Mesothelial cell of epicardium (in vitro differentiated cells): ENCODE measurements at regions not wholly inside any gene's neighbourhood (a gene's known extent, or its start where the extent isn't known, plus 50 kb on each side); places are given as distances from the start of the nearest gene placed in this dataset.

Experiments
- DNase-seq, 2 experiments: peaks; one replicate each; pipeline ENCODE4 v3.0.0; 2021; ENCODE audit warnings: low spot score in 2 of 2; ENCODE audit not compliant: unreplicated experiment in 2 of 2
- H3K27ac Mint-ChIP-seq: 2 replicates; pipeline ENCODE4 v1.8.0; 2021; ENCODE audit warnings: mixed read lengths
- H3K27me3 Mint-ChIP-seq: 2 replicates; pipeline ENCODE4 v1.8.0; 2021; ENCODE audit warnings: low read depth, mixed read lengths
- H3K36me3 Mint-ChIP-seq: 2 replicates; pipeline ENCODE4 v1.8.0; 2021; ENCODE audit warnings: mixed read lengths
- H3K4me1 Mint-ChIP-seq: 2 replicates; pipeline ENCODE4 v1.8.0; 2021; ENCODE audit warnings: mixed read lengths
- H3K4me3 Mint-ChIP-seq: 2 replicates; pipeline ENCODE4 v1.8.0; 2021; ENCODE audit warnings: mild to moderate bottlenecking, moderate library complexity, mixed read lengths
- H3K9me3 Mint-ChIP-seq: 2 replicates; pipeline ENCODE4 v1.8.0; 2021; ENCODE audit warnings: mixed read lengths
- TF ChIP-seq, protein P1 (sequence below): fragments of 200-600 bp; sonication (generic); IDR thresholded peaks from one replicate; pipeline ENCODE4 v1.5.0; 2021; ENCODE audit warnings: antibody characterized with exemption; ENCODE audit not compliant: unreplicated experiment

- Mint-ChIP-seq H3K36me3 (peaks cover 1% of the 10 kb centered on the region), H3K27ac (no peak overlapping the region), H3K9me3 (no peaks in the 10 kb centered on the region), H3K27me3 (peaks cover 6% of the 10 kb centered on the region), H3K4me3 (no peak overlapping the region), H3K4me1 (peaks cover 40% of the 10 kb centered on the region)
- TF ChIP-seq, protein P1, sequence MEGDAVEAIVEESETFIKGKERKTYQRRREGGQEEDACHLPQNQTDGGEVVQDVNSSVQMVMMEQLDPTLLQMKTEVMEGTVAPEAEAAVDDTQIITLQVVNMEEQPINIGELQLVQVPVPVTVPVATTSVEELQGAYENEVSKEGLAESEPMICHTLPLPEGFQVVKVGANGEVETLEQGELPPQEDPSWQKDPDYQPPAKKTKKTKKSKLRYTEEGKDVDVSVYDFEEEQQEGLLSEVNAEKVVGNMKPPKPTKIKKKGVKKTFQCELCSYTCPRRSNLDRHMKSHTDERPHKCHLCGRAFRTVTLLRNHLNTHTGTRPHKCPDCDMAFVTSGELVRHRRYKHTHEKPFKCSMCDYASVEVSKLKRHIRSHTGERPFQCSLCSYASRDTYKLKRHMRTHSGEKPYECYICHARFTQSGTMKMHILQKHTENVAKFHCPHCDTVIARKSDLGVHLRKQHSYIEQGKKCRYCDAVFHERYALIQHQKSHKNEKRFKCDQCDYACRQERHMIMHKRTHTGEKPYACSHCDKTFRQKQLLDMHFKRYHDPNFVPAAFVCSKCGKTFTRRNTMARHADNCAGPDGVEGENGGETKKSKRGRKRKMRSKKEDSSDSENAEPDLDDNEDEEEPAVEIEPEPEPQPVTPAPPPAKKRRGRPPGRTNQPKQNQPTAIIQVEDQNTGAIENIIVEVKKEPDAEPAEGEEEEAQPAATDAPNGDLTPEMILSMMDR = no peak
- DNase-seq = no peak
These were observed 213.4 kb downstream of the PHETA1 start for GRCh38 chr12:111155521-111155920.

GRCh38 chr12:111155020-111155419 is 213.9 kb downstream of the PHETA1 start:
- Mint-ChIP-seq H3K4me3 (no peak overlapping the region), H3K36me3 (peaks cover 1% of the 10 kb centered on the region), H3K27me3 (peaks cover 6% of the 10 kb centered on the region), H3K27ac (no peak overlapping the region), H3K9me3 (no peaks in the 10 kb centered on the region), H3K4me1 (peaks cover 39% of the 10 kb centered on the region)
- no peak for DNase-seq
- TF ChIP-seq, protein P1 = no peak

DNA sequence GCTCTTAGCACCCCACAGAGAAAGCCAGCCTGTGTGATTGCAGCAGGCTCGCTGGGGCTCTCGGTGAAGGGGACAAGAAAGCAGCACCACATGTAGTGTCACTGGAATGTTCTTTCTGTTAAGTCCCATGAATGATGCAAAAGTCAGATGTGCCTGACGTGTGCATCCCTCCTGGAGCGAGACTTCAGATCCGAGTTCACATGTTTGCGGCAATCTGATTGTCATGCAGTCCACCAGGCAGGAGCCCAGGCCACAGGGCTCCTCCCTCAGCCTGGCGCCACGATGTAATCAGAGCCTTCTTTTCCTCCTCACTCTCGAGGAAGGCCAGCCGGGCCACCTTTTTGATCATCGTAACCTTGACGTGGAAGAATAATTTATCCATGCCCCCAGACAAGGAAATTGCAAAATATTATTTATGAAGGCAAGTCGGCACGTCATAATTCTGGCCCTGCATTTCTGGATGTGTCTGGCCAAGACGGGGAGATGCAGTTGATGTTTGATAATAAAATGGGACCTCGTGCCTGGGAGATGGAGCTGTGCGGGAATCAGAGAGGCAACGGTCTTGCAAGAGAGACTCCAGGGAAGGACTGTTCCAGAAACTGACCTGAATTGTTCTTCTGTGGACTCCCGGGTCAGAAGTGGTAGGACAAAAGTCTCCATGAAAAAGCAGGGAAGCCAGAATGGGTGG is 214.6 kb downstream of the PHETA1 start:
- DNase-seq = no peak
- TF ChIP-seq, protein P1 = no peak
- peak overlapping the region; percentile 12 for H3K4me3 Mint-ChIP-seq

GRCh38 chr12:111152561-111152960 is 216.3 kb downstream of the PHETA1 start:
- TF ChIP-seq, protein P1 = no peak
- H3K9me3 Mint-ChIP-seq = no peaks in the 10 kb centered on the region

More for the DNA sequence above, 214.6 kb downstream of the PHETA1 start:
- Mint-ChIP-seq H3K36me3 (peaks cover 1% of the 10 kb centered on the region), H3K27ac (peak overlapping the region; percentile 66), H3K9me3 (no peaks in the 10 kb centered on the region), H3K4me1 (peaks cover 44% of the 10 kb centered on the region), H3K27me3 (peaks cover 6% of the 10 kb centered on the region)

DNA sequence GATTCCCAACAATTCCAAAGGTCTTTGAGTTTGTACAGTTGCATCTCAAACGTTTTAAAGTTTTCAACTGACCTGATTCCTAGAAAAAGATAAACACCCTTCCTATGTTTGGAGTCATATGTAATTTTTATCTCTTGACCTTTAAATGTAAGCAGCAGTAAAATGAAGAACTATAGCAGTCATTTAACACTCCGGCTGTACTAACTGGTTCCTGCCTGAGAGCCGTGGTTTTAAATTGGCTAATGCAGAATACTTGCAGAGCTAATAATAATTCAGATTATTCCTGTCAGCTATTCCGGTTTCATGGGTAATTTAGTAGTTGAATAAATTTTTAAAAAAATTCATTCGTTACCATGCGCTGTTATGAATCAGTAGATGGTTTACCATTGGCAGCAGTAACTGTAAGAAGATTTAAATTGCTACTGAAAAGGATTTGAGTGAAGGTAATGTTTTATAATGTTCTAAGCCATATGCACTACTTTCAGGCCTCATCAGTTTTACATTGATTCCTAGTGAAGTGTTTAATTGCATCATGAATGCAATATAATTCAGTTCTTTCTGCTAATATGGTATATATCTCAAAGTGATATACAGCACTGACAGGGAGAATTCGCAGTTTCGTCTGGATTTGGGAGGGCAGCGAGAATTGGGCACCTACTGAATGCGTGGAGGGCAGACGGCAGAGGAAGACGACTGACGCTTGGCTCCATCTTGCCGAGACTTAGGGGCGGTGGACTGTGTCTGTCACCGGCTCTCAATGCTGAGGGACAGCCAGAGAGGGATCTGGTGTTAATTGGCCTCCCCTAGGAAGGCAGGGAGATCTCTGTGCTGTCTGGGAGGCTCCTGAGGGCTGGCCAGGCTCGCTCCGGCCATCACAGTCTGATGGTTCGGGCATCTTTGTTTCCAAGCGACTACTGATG is 217.7 kb downstream of the PHETA1 start:
- TF ChIP-seq, protein P1 = no peak
- DNase-seq = no peak
- peaks cover 50% of the 10 kb centered on the region for H3K4me1 Mint-ChIP-seq
- no peaks in the 10 kb centered on the region for H3K9me3 Mint-ChIP-seq
- H3K27ac Mint-ChIP-seq = no peak overlapping the region
- H3K36me3 Mint-ChIP-seq = no peaks in the 10 kb centered on the region
- no peak overlapping the region for H3K4me3 Mint-ChIP-seq
- peaks cover 10% of the 10 kb centered on the region for H3K27me3 Mint-ChIP-seq

More at GRCh38 chr12:111152561-111152960, 216.3 kb downstream of the PHETA1 start:
- H3K27me3 Mint-ChIP-seq = peaks cover 9% of the 10 kb centered on the region
- peak overlapping the region; percentile 41 for H3K27ac Mint-ChIP-seq
- peaks cover 1% of the 10 kb centered on the region for H3K36me3 Mint-ChIP-seq
- no peak for DNase-seq
- peaks cover 44% of the 10 kb centered on the region for H3K4me1 Mint-ChIP-seq
- H3K4me3 Mint-ChIP-seq = no peak overlapping the region
